ENCODE measurements at regions not wholly inside any gene's neighbourhood (a gene's known extent, or its start where the extent isn't known, plus 50 kb on each side); places are given as distances from the start of the nearest gene placed in this dataset.
A peak's percentile ranks its signal among the peaks of the same experiment; 100 is the strongest.

GRCh38 chr15:54854667-54855066 is 342.1 kb downstream of the RSL24D1 start:
- Histone ChIP-seq H3K36me3 (ENCODE audit: low read depth) (no peaks in the 10 kb centered on the region), H3K27ac (ENCODE audit: poor library complexity, severe bottlenecking) (no peak overlapping the region), H3K4me3 (ENCODE audit: severe bottlenecking) (no peak overlapping the region), H3K27me3 (ENCODE audit: insufficient read depth, poor library complexity, severe bottlenecking) (no peaks in the 10 kb centered on the region), H3K9me3 (ENCODE audit: severe bottlenecking) (no peaks in the 10 kb centered on the region), H3K4me1 (ENCODE audit: insufficient read depth, poor library complexity, severe bottlenecking) (no peaks in the 10 kb centered on the region)
- TF ChIP-seq CTCF (IDR thresholded peaks at IDR 0.05; ENCODE audit: poor library complexity, severe bottlenecking) = no peak
- DNase-seq (ENCODE audit: low spot score) (no peak), ATAC-seq (ENCODE audit: low read depth) (no peak)

DNA sequence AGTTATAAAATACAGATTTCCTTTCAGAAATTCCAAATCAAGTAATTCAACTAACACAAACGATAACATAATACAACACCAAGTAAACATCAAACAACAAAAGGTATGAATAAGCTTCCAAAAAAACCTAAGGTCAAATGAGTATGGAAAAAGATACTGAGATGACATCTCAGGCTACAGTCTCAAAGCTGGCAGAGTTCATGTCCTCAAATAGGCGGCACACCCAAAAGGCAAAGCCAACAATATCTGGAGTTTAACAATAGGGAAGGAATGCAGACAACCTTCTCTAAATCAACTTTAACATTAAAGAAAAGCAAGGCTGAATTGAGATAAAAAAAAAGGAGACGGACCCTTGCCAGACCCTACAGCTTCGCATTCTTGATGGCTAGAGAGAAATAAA is 346.6 kb downstream of the RSL24D1 start:
- Histone ChIP-seq H3K9me3 (ENCODE audit: severe bottlenecking) (no peaks in the 10 kb centered on the region), H3K36me3 (ENCODE audit: low read depth) (no peaks in the 10 kb centered on the region), H3K27ac (ENCODE audit: poor library complexity, severe bottlenecking) (no peak overlapping the region), H3K27me3 (ENCODE audit: insufficient read depth, poor library complexity, severe bottlenecking) (no peaks in the 10 kb centered on the region), H3K4me3 (ENCODE audit: severe bottlenecking) (no peak overlapping the region), H3K4me1 (ENCODE audit: insufficient read depth, poor library complexity, severe bottlenecking) (no peaks in the 10 kb centered on the region)
- no peak for ATAC-seq (ENCODE audit: low read depth)
- no peak for DNase-seq (ENCODE audit: low spot score)
- TF ChIP-seq CTCF (IDR thresholded peaks at IDR 0.05; ENCODE audit: poor library complexity, severe bottlenecking) = no peak

- TF ChIP-seq CTCF (IDR thresholded peaks at IDR 0.05; ENCODE audit: poor library complexity, severe bottlenecking) = no peak
- H3K4me3 ChIP-seq (ENCODE audit: severe bottlenecking) = no peak overlapping the region
- DNase-seq (ENCODE audit: low spot score) (no peak), ATAC-seq (ENCODE audit: low read depth) (peak; percentile 40; the same call in 1 of the 3 replicates)
- no peak overlapping the region for H3K27ac ChIP-seq (ENCODE audit: poor library complexity, severe bottlenecking)
- H3K9me3 ChIP-seq (ENCODE audit: severe bottlenecking) = no peaks in the 10 kb centered on the region
- peaks cover 8% of the 10 kb centered on the region for H3K27me3 ChIP-seq (ENCODE audit: insufficient read depth, poor library complexity, severe bottlenecking)
- H3K4me1 ChIP-seq (ENCODE audit: insufficient read depth, poor library complexity, severe bottlenecking) = no peaks in the 10 kb centered on the region
- H3K36me3 ChIP-seq (ENCODE audit: low read depth) = no peaks in the 10 kb centered on the region
Measured at GRCh38 chr15:54843006-54843405, 353.7 kb downstream of the RSL24D1 start.

- H3K27ac ChIP-seq (ENCODE audit: poor library complexity, severe bottlenecking) = no peak overlapping the region
- no peak for TF ChIP-seq CTCF (IDR thresholded peaks at IDR 0.05; ENCODE audit: poor library complexity, severe bottlenecking)
- ATAC-seq (ENCODE audit: low read depth) (no peak), DNase-seq (ENCODE audit: low spot score) (no peak)
- H3K4me3 ChIP-seq (ENCODE audit: severe bottlenecking) = no peak overlapping the region
- no peaks in the 10 kb centered on the region for H3K36me3 ChIP-seq (ENCODE audit: low read depth)
- no peaks in the 10 kb centered on the region for H3K4me1 ChIP-seq (ENCODE audit: insufficient read depth, poor library complexity, severe bottlenecking)
- H3K27me3 ChIP-seq (ENCODE audit: insufficient read depth, poor library complexity, severe bottlenecking) = peaks cover 17% of the 10 kb centered on the region
- no peaks in the 10 kb centered on the region for H3K9me3 ChIP-seq (ENCODE audit: severe bottlenecking)
Measured at GRCh38 chr15:54841701-54842305, 354.9 kb downstream of the RSL24D1 start.

- DNase-seq (ENCODE audit: low spot score) (peak; percentile 55), ATAC-seq (ENCODE audit: low read depth) (peak; percentile 56)
- TF ChIP-seq CTCF (IDR thresholded peaks at IDR 0.05; ENCODE audit: poor library complexity, severe bottlenecking) = no peak
- H3K4me1 ChIP-seq (ENCODE audit: insufficient read depth, poor library complexity, severe bottlenecking) = no peaks in the 10 kb centered on the region
- H3K4me3 ChIP-seq (ENCODE audit: severe bottlenecking) = no peak overlapping the region
- no peak overlapping the region for H3K27ac ChIP-seq (ENCODE audit: poor library complexity, severe bottlenecking)
- H3K9me3 ChIP-seq (ENCODE audit: severe bottlenecking) = no peaks in the 10 kb centered on the region
- no peaks in the 10 kb centered on the region for H3K36me3 ChIP-seq (ENCODE audit: low read depth)
- peaks cover 17% of the 10 kb centered on the region for H3K27me3 ChIP-seq (ENCODE audit: insufficient read depth, poor library complexity, severe bottlenecking)
Measured at GRCh38 chr15:54840621-54841398, 355.9 kb downstream of the RSL24D1 start.

All from RWPE2 (cell line).